RWPE2 (cell line): ENCODE measurements at regions not wholly inside any gene's neighbourhood (a gene's known extent, or its start where the extent isn't known, plus 50 kb on each side); places are given as distances from the start of the nearest gene placed in this dataset.

Experiments used
- ATAC-seq: fragments of 200-7000 bp; cut with Tn5 transposase; 3 replicates; pipeline ENCODE4 v1.9.1; 2021; ENCODE audit warnings: low read depth
- DNase-seq: peaks from one replicate; pipeline ENCODE4 v3.0.0-alpha.2; 2020; ENCODE audit warnings: low spot score
- H3K27ac ChIP-seq: fragments of 450-650 bp; 2 replicates; pipeline ENCODE4 v1.5.1; 2017; ENCODE audit warnings: mild to moderate bottlenecking; ENCODE audit not compliant: poor library complexity, severe bottlenecking
- H3K27me3 ChIP-seq: fragments of 250-450 bp; sonication (Bioruptor Pico); 2 replicates; pipeline ENCODE4 v1.5.1; 2021; ENCODE audit warnings: mild to moderate bottlenecking, moderate library complexity; ENCODE audit not compliant: insufficient read depth, poor library complexity, severe bottlenecking
- H3K36me3 ChIP-seq: fragments of 250-450 bp; sonication (Bioruptor Pico); 2 replicates; pipeline ENCODE4 v1.5.1; 2020; ENCODE audit warnings: low read depth, mild to moderate bottlenecking, moderate library complexity
- H3K4me1 ChIP-seq: fragments of 250-450 bp; sonication (Bioruptor Pico); 2 replicates; pipeline ENCODE4 v1.5.1; 2021; ENCODE audit warnings: mild to moderate bottlenecking, moderate library complexity; ENCODE audit not compliant: insufficient read depth, poor library complexity, severe bottlenecking
- H3K4me3 ChIP-seq: fragments of 250-450 bp; sonication (Bioruptor Pico); 2 replicates; pipeline ENCODE4 v1.5.1; 2021; ENCODE audit warnings: mild to moderate bottlenecking, moderate library complexity; ENCODE audit not compliant: severe bottlenecking
- H3K9me3 ChIP-seq: fragments of 250-450 bp; sonication (Bioruptor Pico); 2 replicates; pipeline ENCODE4 v1.5.1; 2021; ENCODE audit warnings: mild to moderate bottlenecking, moderate library complexity; ENCODE audit not compliant: severe bottlenecking
- TF ChIP-seq, protein P1 (sequence below): fragments of 450-650 bp; IDR thresholded peaks from one replicate; pipeline ENCODE4 v1.5.1; 2017; ENCODE audit warnings: mild to moderate bottlenecking, moderate library complexity; ENCODE audit not compliant: poor library complexity, severe bottlenecking

DNA sequence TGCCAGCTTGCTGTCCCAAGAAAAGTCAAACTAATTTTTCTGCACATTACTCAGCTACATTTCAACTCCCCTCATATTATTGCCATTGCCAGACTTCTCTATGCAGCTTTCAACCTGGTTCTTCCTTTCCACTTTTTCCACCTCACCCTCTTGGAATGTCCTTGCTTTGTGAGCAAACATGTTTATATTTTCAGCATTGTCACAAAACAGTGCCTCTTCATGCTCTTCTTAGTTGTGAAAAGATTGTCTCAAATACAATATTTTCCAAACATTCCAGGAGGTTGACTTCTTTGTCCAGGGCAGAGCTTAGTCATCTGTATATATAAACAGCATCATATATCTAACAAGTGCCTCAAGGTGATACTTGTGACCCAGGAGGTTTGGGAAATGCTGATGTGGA is 803.3 kb upstream of the CELF4 start:
- DNase-seq, result no peak
- TF ChIP-seq, protein P1, sequence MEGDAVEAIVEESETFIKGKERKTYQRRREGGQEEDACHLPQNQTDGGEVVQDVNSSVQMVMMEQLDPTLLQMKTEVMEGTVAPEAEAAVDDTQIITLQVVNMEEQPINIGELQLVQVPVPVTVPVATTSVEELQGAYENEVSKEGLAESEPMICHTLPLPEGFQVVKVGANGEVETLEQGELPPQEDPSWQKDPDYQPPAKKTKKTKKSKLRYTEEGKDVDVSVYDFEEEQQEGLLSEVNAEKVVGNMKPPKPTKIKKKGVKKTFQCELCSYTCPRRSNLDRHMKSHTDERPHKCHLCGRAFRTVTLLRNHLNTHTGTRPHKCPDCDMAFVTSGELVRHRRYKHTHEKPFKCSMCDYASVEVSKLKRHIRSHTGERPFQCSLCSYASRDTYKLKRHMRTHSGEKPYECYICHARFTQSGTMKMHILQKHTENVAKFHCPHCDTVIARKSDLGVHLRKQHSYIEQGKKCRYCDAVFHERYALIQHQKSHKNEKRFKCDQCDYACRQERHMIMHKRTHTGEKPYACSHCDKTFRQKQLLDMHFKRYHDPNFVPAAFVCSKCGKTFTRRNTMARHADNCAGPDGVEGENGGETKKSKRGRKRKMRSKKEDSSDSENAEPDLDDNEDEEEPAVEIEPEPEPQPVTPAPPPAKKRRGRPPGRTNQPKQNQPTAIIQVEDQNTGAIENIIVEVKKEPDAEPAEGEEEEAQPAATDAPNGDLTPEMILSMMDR, result no peak

DNA sequence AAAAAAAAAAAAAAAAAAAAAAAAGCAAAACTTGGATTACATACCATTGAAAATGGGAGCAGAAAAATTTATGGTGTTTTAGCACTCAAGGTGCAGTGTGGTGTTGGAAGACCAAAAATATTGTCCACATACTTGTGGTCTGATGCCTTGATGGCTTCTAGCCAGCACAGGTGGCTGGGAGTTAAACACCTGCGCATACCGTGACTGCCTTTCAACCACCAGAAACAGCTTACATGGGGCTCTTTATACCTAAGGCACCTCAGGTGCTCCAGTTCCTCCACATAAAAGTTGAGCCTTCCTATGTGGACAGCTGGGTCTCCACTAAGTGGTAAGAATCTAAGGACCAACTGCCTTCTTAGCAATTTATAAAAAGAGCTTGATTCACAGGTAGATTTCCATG is 802.6 kb upstream of the CELF4 start:
- no peaks in the 10 kb centered on the region for H3K36me3 ChIP-seq
- no peaks in the 10 kb centered on the region for H3K27me3 ChIP-seq
- TF ChIP-seq, protein P1, result no peak
- no peak overlapping the region for H3K4me3 ChIP-seq
- DNase-seq (no peak), ATAC-seq (no peak)
- no peaks in the 10 kb centered on the region for H3K9me3 ChIP-seq
- peaks cover 7% of the 10 kb centered on the region for H3K4me1 ChIP-seq
- no peak overlapping the region for H3K27ac ChIP-seq

More for the DNA sequence above, 803.3 kb upstream of the CELF4 start:
- Histone ChIP-seq H3K27me3 (no peaks in the 10 kb centered on the region), H3K36me3 (no peaks in the 10 kb centered on the region), H3K4me1 (peaks cover 7% of the 10 kb centered on the region), H3K9me3 (no peaks in the 10 kb centered on the region), H3K4me3 (no peak overlapping the region), H3K27ac (no peak overlapping the region)
- no peak for ATAC-seq

DNA sequence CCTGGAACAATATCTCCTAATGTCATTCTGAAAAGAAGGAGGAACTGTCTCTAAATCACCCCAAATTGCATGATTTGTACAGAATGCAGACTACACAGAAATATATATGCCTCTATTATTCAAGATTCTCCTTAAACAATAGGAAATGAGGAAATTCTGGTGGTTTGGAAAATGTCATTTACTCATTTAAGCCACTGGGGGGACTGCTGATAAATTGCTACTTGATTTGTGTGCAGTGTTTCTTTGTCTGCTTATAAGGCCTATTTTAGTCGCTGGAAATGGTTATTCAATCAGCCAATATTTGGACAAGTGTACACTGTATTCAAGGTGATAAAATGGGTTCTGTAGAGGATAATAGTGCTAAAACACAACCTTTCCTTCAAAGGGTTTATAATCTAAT is 801.9 kb upstream of the CELF4 start:
- no peaks in the 10 kb centered on the region for H3K27me3 ChIP-seq
- ATAC-seq, result no peak
- no peak overlapping the region for H3K4me3 ChIP-seq

DNA sequence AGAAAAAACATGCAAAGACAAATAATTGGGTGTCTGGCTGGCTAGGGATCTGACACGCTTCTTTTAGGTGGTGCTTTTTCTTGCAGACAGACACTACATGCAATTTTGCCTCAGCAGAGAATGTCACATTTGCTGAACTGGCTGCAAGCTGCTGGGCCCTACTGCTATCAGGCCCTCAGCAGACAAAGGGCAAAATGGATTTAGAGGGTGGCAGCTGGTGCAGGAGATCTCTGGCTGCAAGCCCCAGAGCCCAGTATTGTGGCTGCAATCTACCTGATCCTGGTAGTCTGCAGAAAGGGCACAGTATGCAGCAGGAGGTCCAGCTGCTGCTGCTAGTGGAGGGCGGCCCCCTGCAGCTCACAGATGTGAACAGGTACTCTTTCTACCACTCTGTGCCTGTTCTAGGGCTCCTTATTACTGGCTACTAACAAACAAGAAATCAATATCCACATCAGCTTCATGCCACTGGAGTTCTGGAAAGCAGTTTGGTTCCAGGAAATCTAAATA is 796.7 kb upstream of the CELF4 start:
- Histone ChIP-seq H3K36me3 (no peaks in the 10 kb centered on the region), H3K27me3 (no peaks in the 10 kb centered on the region), H3K9me3 (no peaks in the 10 kb centered on the region), H3K4me3 (no peak overlapping the region), H3K4me1 (no peaks in the 10 kb centered on the region), H3K27ac (no peak overlapping the region)
- ATAC-seq (no peak), DNase-seq (no peak)
- TF ChIP-seq, protein P1, result no peak

More for the DNA sequence above, 801.9 kb upstream of the CELF4 start:
- Histone ChIP-seq H3K4me1 (peaks cover 7% of the 10 kb centered on the region), H3K36me3 (no peaks in the 10 kb centered on the region), H3K27ac (no peak overlapping the region), H3K9me3 (no peaks in the 10 kb centered on the region)
- no peak for DNase-seq
- TF ChIP-seq, protein P1, result no peak

DNA sequence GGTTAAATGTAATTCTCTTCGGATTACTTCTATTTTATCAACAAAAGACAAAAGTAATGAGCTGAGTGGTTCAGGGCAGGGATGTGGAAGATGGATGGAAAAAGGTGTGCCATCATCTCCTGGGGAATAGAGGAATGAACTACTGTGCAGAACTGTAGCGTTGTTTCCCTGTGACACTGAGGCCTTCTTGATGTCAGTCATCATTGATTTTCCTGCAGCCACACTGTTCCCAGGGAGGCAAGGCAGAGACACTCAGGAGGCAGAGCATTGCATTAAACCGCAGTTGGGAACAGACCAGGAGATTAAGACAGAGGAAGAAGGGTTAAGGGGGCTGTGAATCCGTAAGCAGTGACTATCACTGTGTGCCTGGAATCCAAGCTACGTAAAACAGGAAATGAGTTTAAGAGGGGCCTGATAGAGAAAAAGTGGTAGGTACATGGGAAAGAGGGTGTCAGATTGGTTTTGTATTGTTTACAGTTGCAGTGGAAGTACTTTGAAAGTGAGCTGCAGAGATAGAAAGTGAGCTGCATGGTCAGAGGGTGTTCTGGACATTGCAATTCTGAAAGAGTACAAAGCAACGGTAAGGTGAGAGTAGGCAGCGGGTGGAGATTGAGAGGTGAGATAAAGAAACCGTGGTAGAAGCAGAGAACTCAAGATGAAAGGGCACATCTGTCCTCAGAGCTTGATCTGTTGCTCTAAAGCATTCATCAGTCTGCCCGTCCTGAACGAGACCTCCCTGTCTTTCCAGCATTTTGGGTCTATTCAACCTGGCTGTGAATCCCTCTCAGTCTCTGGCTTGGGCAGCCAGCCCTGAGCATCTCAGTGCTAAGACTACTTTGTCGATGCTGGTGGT is 793.4 kb upstream of the CELF4 start:
- Histone ChIP-seq H3K36me3 (no peaks in the 10 kb centered on the region), H3K4me3 (no peak overlapping the region), H3K4me1 (no peaks in the 10 kb centered on the region), H3K27ac (no peak overlapping the region), H3K9me3 (no peaks in the 10 kb centered on the region), H3K27me3 (no peaks in the 10 kb centered on the region)
- DNase-seq, result no peak
- TF ChIP-seq, protein P1, result no peak
- ATAC-seq, result no peak; the same call in 2 of the 3 replicates
